Uterus (tissue), 3 donors: ENCODE measurements at regions not wholly inside any gene's neighbourhood (a gene's known extent, or its start where the extent isn't known, plus 50 kb on each side); places are given as distances from the start of the nearest gene placed in this dataset.

Source experiments
- DNase-seq, 2 donors: peaks; one replicate each; pipeline ENCODE4 v3.0.0-alpha.2; 2019 to 2020
- H3K27ac ChIP-seq, 2 donors: fragments of 200-600 bp; sonication (generic); 1 replicate in 1 of 2; 2 replicates in 1 of 2; pipeline ENCODE4 v1.5.1; 2016 to 2018
- H3K27me3 ChIP-seq, 2 donors: fragments of 200-600 bp; sonication (generic); one replicate each; pipeline ENCODE4 v1.5.1; 2018 to 2019; ENCODE audit warnings: control low read depth in 1 of 2
- H3K36me3 ChIP-seq, 2 donors: fragments of 200-600 bp; sonication (generic); one replicate each; pipeline ENCODE4 v1.5.1; 2019; ENCODE audit warnings: control low read depth in 1 of 2
- H3K4me1 ChIP-seq, 2 donors: fragments of 200-600 bp; sonication (generic); one replicate each; pipeline ENCODE4 v1.5.1; 2018 to 2019; ENCODE audit warnings: control low read depth in 1 of 2
- H3K4me3 ChIP-seq, 2 donors: fragments of 200-600 bp; sonication (generic); 1 replicate in 1 of 2; 2 replicates in 1 of 2; pipeline ENCODE4 v1.5.1; 2018 to 2019; ENCODE audit warnings: mild to moderate bottlenecking in 1 of 2
- H3K9me3 ChIP-seq, 2 donors: fragments of 200-600 bp; sonication (generic); one replicate each; pipeline ENCODE4 v1.5.1; 2019; ENCODE audit warnings: control low read depth in 1 of 2
- POLR2A ChIP-seq, 2 donors: fragments of 450-650 bp; IDR thresholded peaks; one replicate each; pipeline ENCODE4 v1.6.1; 2016; ENCODE audit warnings: antibody characterized with exemption in 2 of 2, mild to moderate bottlenecking in 1 of 2, moderate library complexity in 1 of 2
- intact Hi-C: fragments of 100-400 bp; cut with DNase I; formaldehyde crosslinking; loops from one replicate; pipeline ENCODE4 v1.15.1; 2023; ENCODE audit warnings: low total_unique reads
- TF ChIP-seq, protein P1 (sequence below), 4 experiments: fragments of 200-600 bp in 2 of 4; fragments of 450-650 bp in 2 of 4; sonication (generic) in 2 of 4; IDR thresholded peaks; one replicate each; pipeline ENCODE4 v1.5.1; 2016 to 2019; ENCODE audit warnings: antibody characterized with exemption in 4 of 4, mild to moderate bottlenecking in 2 of 4, moderate library complexity in 1 of 4
- donor health status: DM: yes; HTN: yes; CAD: no.

DNA sequence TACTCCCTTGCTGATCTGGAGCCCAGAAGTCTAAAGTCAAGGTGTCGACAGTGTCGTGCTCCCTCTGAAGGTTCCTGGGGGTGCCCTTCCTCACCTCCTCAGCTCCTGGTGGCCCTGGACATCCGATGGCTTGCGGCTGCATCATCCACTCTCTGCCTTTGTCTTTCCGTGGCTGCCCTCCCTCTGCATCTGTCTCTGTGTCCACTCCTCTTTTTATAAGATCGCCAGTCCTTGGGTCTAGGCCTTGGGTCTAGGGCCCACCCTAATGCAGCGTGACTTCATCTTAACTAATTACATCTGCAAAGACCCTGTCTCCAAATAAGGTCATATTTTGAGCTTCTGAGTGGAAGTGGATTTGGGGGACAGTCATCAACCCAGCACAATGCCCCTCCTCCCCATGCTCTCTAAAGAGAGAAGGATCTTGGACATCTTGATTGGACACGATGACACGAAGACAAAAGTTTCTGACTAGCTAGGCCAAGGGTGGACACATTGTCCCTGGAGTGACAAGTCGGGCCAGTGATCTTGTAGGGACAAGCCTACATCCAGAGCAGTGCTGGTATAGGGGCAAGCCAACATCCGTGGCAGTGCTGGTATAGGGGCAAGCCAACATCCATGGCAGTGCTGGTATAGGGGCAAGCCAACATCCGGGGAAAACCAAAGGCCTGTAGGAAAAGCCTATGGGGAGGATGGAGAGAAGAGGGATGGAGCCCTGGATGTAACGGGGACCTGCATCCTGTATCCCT is 93.9 kb upstream of the DIO3 start:
- TF ChIP-seq, protein P1, sequence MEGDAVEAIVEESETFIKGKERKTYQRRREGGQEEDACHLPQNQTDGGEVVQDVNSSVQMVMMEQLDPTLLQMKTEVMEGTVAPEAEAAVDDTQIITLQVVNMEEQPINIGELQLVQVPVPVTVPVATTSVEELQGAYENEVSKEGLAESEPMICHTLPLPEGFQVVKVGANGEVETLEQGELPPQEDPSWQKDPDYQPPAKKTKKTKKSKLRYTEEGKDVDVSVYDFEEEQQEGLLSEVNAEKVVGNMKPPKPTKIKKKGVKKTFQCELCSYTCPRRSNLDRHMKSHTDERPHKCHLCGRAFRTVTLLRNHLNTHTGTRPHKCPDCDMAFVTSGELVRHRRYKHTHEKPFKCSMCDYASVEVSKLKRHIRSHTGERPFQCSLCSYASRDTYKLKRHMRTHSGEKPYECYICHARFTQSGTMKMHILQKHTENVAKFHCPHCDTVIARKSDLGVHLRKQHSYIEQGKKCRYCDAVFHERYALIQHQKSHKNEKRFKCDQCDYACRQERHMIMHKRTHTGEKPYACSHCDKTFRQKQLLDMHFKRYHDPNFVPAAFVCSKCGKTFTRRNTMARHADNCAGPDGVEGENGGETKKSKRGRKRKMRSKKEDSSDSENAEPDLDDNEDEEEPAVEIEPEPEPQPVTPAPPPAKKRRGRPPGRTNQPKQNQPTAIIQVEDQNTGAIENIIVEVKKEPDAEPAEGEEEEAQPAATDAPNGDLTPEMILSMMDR (IDR thresholded peaks at IDR 0.05) = no peak
- TF ChIP-seq POLR2A (IDR thresholded peaks at IDR 0.05) = no peak
- DNase-seq = no peak
- Histone ChIP-seq H3K4me3 (no peak overlapping the region), H3K27me3 (no peaks in the 10 kb centered on the region), H3K36me3 (no peaks in the 10 kb centered on the region), H3K27ac (no peak overlapping the region), H3K9me3 (no peaks in the 10 kb centered on the region), H3K4me1 (no peaks in the 10 kb centered on the region)
- intact Hi-C loops = no loop called here

DNA sequence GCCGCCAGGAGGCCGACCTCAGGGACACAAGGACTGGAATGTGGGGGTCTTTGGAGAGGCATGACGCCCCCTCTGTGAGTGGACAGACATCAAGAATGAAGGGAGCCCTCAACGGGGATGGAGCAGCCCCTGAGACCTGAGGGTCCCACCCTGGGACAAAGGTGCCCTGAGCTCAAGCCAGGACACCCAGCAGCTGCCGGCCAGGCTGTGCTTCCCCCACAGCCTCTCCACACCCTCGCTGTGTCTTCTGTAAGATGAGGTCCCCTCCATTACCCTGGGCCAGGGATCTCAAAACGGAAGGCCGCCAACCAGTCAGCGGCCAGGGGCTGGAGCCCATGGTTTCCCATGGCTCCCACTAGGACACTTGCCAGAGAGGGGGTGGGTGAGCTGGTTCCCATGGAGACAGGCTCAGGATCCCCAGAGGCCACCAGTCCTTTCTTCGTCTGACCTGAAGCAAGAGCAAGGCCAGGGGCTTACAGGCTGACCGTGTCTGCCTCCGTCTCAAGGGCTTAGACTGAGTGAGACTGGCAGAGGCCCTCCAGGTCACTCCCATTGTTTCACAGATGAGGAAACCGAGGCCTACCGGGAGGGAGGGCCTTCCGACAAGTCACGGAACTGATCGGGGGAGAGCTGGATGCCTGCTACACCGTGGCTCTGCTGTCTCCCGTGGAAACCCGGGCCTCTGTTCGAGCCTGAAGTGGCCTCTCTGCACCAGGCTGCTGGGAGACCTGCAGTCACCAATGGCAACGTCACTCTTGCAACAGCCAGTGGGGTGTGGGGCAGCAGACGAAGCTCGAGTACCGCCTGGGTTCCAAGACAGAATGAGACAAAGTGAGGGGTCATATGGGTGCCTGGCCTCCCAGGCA is 91.7 kb upstream of the DIO3 start:
- Histone ChIP-seq H3K4me1 (no peaks in the 10 kb centered on the region), H3K4me3 (no peak overlapping the region), H3K9me3 (no peaks in the 10 kb centered on the region), H3K27me3 (no peaks in the 10 kb centered on the region), H3K27ac (no peak overlapping the region), H3K36me3 (no peaks in the 10 kb centered on the region)
- TF ChIP-seq, protein P1 (IDR thresholded peaks at IDR 0.05) = no peak
- TF ChIP-seq POLR2A (IDR thresholded peaks at IDR 0.05) = no peak
- DNase-seq = peak in 1 of 2 donors; percentile 12
- intact Hi-C loops = loop anchor here (10.0 kb wide), 1 partner anchor 105 kb away; no protein-coding TSS in a partner anchor

DNA sequence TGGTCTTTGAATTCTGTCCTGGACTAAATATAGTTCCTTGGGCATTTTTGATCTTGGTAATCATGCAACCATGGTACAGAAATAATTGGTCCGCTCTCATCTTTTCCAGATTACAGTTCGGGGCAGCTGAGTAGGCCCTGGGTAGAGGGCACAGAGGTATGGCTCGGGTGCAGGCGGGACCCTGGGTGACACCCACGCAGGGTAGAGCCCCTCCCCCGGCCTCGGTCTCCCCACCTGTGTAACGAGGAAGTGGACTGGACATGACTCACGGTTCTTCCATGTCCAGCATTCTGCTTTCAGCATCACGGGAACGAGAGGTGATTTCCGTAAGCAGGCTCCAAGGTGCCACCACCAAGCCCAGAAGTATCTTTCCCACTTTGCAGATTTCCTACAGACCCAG is 91.0 kb upstream of the DIO3 start:
- no peak for TF ChIP-seq POLR2A (IDR thresholded peaks at IDR 0.05)
- TF ChIP-seq, protein P1 (IDR thresholded peaks at IDR 0.05) = no peak
- H3K27me3 ChIP-seq = no peaks in the 10 kb centered on the region
- no peak overlapping the region for H3K27ac ChIP-seq
- no peak overlapping the region for H3K4me3 ChIP-seq
- H3K36me3 ChIP-seq = no peaks in the 10 kb centered on the region
- DNase-seq = peak; percentile 13
- intact Hi-C loops = loop anchor here (10.0 kb wide), 1 partner anchor 105 kb away; no protein-coding TSS in a partner anchor
- no peaks in the 10 kb centered on the region for H3K9me3 ChIP-seq
- peaks cover 0 to 1% of the 10 kb centered on the region in 2 donors for H3K4me1 ChIP-seq

DNA sequence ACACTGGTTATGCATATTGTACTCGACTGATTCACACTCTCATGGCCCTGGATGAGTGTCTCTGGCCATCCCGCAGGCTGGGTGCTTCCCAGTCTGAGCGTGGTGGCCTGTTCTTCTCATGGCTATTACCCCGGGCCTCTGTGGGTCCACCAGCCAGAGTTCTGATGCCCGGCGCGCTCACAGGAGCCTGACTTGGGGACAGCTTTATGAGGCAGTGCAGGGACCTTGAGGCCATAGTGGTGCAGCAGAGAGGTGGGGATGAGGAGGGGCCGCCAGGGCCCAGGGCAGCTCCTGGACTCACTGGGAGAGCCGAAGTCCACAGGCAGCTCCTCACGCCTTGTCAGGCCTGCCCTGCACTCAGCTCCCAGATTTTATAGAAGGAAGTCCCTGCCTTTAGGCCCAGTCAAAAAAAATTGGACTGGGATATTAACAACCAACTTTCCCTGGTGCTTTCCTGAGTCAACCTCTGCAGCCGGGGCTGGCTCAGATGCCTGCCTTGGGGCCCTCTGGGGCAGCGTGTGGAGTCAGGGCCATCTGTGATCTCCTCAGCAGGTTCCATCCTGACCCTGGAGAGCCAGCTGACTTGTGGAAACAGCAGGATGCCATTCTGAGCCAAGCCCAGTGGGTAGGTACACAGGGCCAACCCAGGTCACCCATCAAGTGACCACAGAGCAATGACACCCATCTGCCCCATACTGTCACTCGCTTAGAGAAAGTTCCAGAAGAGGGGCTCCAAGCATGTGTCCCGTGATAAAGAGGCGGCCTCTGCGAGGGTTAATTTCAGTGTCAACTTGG is 89.4 kb upstream of the DIO3 start:
- Histone ChIP-seq H3K27me3 (no peaks in the 10 kb centered on the region), H3K27ac (no peak overlapping the region), H3K4me1 (peaks cover 7 to 8% of the 10 kb centered on the region in 2 donors), H3K9me3 (no peaks in the 10 kb centered on the region), H3K36me3 (no peaks in the 10 kb centered on the region), H3K4me3 (no peak overlapping the region)
- DNase-seq = peak; percentile 6 to 8
- intact Hi-C loops = loop anchor here (10.0 kb wide), 1 partner anchor 107 kb away; no protein-coding TSS in a partner anchor
- TF ChIP-seq POLR2A (IDR thresholded peaks at IDR 0.05) = no peak
- TF ChIP-seq, protein P1 (IDR thresholded peaks at IDR 0.05) = no peak
